IPS-NIHi7 (cell line): ENCODE measurements at regions not wholly inside any gene's neighbourhood (a gene's known extent, or its start where the extent isn't known, plus 50 kb on each side); places are given as distances from the start of the nearest gene placed in this dataset.
"Not testable (repeated sequence)": the region's sequence is repeated elsewhere in the genome, so short reads cannot be mapped to it uniquely, and the experiment has no call there.

Source experiments
- DNase-seq: peaks from one replicate; pipeline ENCODE4 v3.0.0; 2012; ENCODE audit warnings: mixed read lengths; ENCODE audit errors: extremely low spot score

- DNase-seq: no peak
Observed at GRCh38 chr9:36521148-36521547, 51.5 kb upstream of the MELK start.

- DNase-seq: no peak
Observed at GRCh38 chr9:36517131-36517530, 55.6 kb upstream of the MELK start.

GRCh38 chr9:36504156-36504555 is 68.5 kb upstream of the MELK start:
- DNase-seq: no peak

- DNase-seq: no peak
Observed at GRCh38 chr9:36503172-36504088, 69.3 kb upstream of the MELK start.

GRCh38 chr9:36501727-36502126 is 71.0 kb upstream of the MELK start:
- DNase-seq: no peak

- not testable (repeated sequence) for DNase-seq
Observed at GRCh38 chr9:36500931-36501330, 71.8 kb upstream of the MELK start.

GRCh38 chr9:36499174-36499890 is 73.4 kb upstream of the MELK start:
- DNase-seq: no peak

GRCh38 chr9:36493564-36493963 is 79.1 kb upstream of the MELK start:
- not testable (repeated sequence) for DNase-seq

- DNase-seq: no peak
Observed at GRCh38 chr9:36492865-36493264, 79.8 kb upstream of the MELK start.

- no peak for DNase-seq
Observed at GRCh38 chr9:36489453-36489852, 83.2 kb upstream of the MELK start.

- DNase-seq: no peak
Observed at GRCh38 chr9:36488389-36488756, 84.3 kb upstream of the MELK start.

- DNase-seq: peak; percentile 94
Observed at GRCh38 chr9:36487482-36488388, 85.0 kb upstream of the MELK start.

- DNase-seq: no peak
Observed at GRCh38 chr9:36486933-36487481, 85.7 kb upstream of the MELK start.

- DNase-seq: no peak
Observed at GRCh38 chr9:36486329-36486932, 86.3 kb upstream of the MELK start.

- peak; percentile 32 for DNase-seq
Observed at GRCh38 chr9:36485647-36486328, 85.7 kb upstream of the RNF38 start.

GRCh38 chr9:36484124-36484523 is 84.1 kb upstream of the RNF38 start:
- DNase-seq: no peak

GRCh38 chr9:36479101-36479500 is 79.0 kb upstream of the RNF38 start:
- DNase-seq: no peak

GRCh38 chr9:36471359-36471758 is 71.3 kb upstream of the RNF38 start:
- no peak for DNase-seq

- DNase-seq: no peak
Observed at GRCh38 chr9:36470643-36471290, 70.7 kb upstream of the RNF38 start.

- no peak for DNase-seq
Observed at GRCh38 chr9:36463467-36463866, 63.4 kb upstream of the RNF38 start.
